Panc1 (cell line): ENCODE measurements at regions not wholly inside any gene's neighbourhood (a gene's known extent, or its start where the extent isn't known, plus 50 kb on each side); places are given as distances from the start of the nearest gene placed in this dataset.

Experiments used
- CTCF ChIP-seq: fragments of 450-650 bp; IDR thresholded peaks from 2 replicates; pipeline ENCODE4 v1.5.1; 2017; ENCODE audit warnings: mild to moderate bottlenecking
- REST ChIP-seq, 2 experiments: IDR thresholded peaks; 2 replicates each; pipeline ENCODE4 v1.6.1; 2011 to 2012; ENCODE audit warnings: low read depth in 2 of 2, control low read depth in 1 of 2, low read length in 1 of 2, mild to moderate bottlenecking in 1 of 2, moderate library complexity in 1 of 2; ENCODE audit not compliant: insufficient read depth in 1 of 2
- SIN3A ChIP-seq: IDR thresholded peaks from 2 replicates; pipeline ENCODE4 v1.6.1; 2012; ENCODE audit warnings: low read depth, mild to moderate bottlenecking, low read length, moderate library complexity, borderline replicate concordance; ENCODE audit not compliant: insufficient read depth

- TF ChIP-seq SIN3A (no peak), CTCF (no peak), REST (IDR thresholded peaks at IDR 0.05; ENCODE audit: insufficient read depth in 1 of 2, low read depth in 2 of 2, low read length in 1 of 2) (no peak)
Measured at GRCh38 chr2:241974851-241975592, 105.5 kb downstream of the RTP5 start.
